ENCODE measurements at regions not wholly inside any gene's neighbourhood (a gene's known extent, or its start where the extent isn't known, plus 50 kb on each side); places are given as distances from the start of the nearest gene placed in this dataset.

- TF ChIP-seq POLR2A (IDR thresholded peaks at IDR 0.05; ENCODE audit: low read length) = no peak
- no peak for TF ChIP-seq EP300 (IDR thresholded peaks at IDR 0.05)
- TF ChIP-seq RFX5 (IDR thresholded peaks at IDR 0.05) = no peak
- no peak for TF ChIP-seq CTCF (IDR thresholded peaks at IDR 0.05)
- TF ChIP-seq RARB (CRISPR knock-in tag; IDR thresholded peaks at IDR 0.05) = no peak
- TF ChIP-seq NFE2L2 (conservative IDR thresholded peaks at IDR 0.05; ENCODE audit: low read length) = no peak
- no peak for TF ChIP-seq ELK1 (IDR thresholded peaks at IDR 0.05; ENCODE audit: low read depth, low read length)
- TF ChIP-seq REST (IDR thresholded peaks at IDR 0.05) = no peak
- no peak for TF ChIP-seq RNF2 (IDR thresholded peaks at IDR 0.05; ENCODE audit: borderline replicate concordance, low read depth)
- no peak for TF ChIP-seq ZC3H11A (IDR thresholded peaks at IDR 0.05)
- TF ChIP-seq E2F6 (IDR thresholded peaks at IDR 0.05; ENCODE audit: borderline replicate concordance, low read depth) = no peak
- TF ChIP-seq HDAC2 (IDR thresholded peaks at IDR 0.05) = no peak
Measured at GRCh38 chr5:117435203-117435602, 860.6 kb upstream of the SEMA6A start.
